G401 (cell line): ENCODE measurements at regions not wholly inside any gene's neighbourhood (a gene's known extent, or its start where the extent isn't known, plus 50 kb on each side); places are given as distances from the start of the nearest gene placed in this dataset.

Source experiments
- DNase-seq: peaks from one replicate; pipeline ENCODE4 v3.0.0-alpha.2; 2015; ENCODE audit warnings: low spot score
- in situ Hi-C: cut with HindIII; loops from 2 replicates; pipeline ENCODE4 v1.10.0; 2016; ENCODE audit warnings: low sequenced_read_pairs, mixed read lengths

- no peak for DNase-seq
- in situ Hi-C loops, result loop anchor here (5.0 kb wide), 1 partner anchor 51 kb away; the partner anchor contains the start of gene DIPK1A
Observed at GRCh38 chr1:93013145-93014065, 52.1 kb upstream of the DIPK1A start.

DNA sequence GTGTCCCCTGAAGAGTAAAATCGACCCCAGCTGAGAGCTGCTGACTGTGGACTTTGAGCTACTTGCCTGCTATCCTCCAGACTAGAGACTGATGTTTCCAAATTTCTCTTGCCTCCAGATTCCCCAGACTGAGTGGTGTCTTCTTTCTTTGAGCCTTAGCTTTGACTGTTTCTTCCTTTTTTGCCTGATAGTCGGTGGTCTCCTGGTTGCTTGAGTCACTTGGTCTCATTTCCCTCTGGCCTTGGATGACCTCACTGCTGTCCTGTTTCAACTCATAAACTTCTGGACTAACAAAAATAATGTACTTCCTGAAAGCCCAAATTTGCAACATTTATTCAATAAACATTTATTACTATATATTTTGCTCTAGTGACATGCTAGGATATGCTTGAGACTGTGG lies 52.9 kb upstream of the DIPK1A start:
- no peak for DNase-seq
- in situ Hi-C loops, result loop anchor here (5.0 kb wide), 1 partner anchor 52 kb away; the partner anchor contains the start of gene DIPK1A

GRCh38 chr1:93015590-93015989 lies 54.3 kb upstream of the DIPK1A start:
- in situ Hi-C loops, result no loop called here

GRCh38 chr1:93016171-93016570 lies 54.9 kb upstream of the DIPK1A start:
- no peak for DNase-seq
- in situ Hi-C loops, result no loop called here

More at GRCh38 chr1:93015590-93015989, 54.3 kb upstream of the DIPK1A start:
- DNase-seq, result no peak

DNA sequence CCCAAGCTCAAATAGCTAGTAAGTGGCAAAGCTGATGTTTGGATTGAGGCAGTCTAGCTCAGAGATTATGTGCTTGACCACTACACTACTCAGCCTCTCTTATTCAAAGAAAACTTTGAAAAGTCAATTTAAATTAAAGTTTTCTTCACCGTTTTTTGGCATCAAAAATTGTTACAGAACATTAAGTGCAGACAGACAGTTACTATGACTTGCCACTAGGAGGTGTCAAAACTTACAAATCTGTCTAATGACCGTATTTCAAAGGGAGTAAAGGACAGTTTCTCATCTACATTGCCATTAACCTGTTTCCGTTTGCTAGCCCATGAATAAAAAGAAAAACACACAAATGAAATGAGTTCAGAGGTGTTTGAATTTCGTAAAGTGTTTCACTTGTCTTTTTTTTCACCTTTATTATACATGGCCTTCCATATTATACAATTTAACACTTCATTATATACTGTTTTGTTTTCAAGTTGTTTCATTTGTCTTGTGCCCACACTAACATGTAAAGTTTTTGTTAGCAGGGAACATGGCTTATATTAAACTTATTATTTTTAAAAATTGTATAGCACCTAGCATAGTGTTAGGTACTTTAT lies 57.4 kb upstream of the MTF2 start:
- DNase-seq, result peak; percentile 43

GRCh38 chr1:93022580-93022979 lies 56.5 kb upstream of the MTF2 start:
- DNase-seq, result no peak
- in situ Hi-C loops, result no loop called here

More for the DNA sequence above, 57.4 kb upstream of the MTF2 start:
- in situ Hi-C loops, result no loop called here

- in situ Hi-C loops, result no loop called here
- no peak for DNase-seq
Observed at GRCh38 chr1:93023281-93023680, 55.8 kb upstream of the MTF2 start.

- in situ Hi-C loops, result no loop called here
- DNase-seq, result no peak
Observed at GRCh38 chr1:93025572-93025971, 53.5 kb upstream of the MTF2 start.

DNA sequence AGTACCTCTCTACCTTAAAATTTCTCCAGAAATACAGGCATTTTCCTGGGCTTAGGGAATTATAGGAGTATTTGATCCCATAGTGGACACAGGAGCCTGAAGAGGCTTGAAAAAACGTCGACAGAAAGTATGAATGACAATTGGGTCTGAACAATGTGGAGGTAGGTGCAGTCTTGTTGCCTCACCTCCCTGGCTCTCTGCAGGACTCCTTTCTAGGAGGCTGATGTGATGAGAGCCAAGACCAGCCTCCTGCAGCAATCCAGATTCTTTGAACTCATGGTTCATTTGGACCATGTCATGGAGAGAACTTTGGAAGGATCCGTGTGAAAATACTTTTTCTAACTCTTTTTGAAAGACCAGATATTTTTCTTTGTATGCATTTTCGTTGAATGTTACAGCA lies 50.5 kb upstream of the MTF2 start:
- in situ Hi-C loops, result no loop called here
- DNase-seq, result no peak
